SK-N-SH treated with all-trans-retinoic acid at 6 μM for 48 hours (cell line): ENCODE measurements at regions not wholly inside any gene's neighbourhood (a gene's known extent, or its start where the extent isn't known, plus 50 kb on each side); places are given as distances from the start of the nearest gene placed in this dataset.

Experiments
- ATAC-seq: fragments of 200-7000 bp; cut with Tn5 transposase; 3 replicates; pipeline ENCODE4 v1.9.1; 2020; ENCODE audit warnings: mild to moderate bottlenecking, moderate library complexity
- ARNTL ChIP-seq: fragments of 450-650 bp; formaldehyde crosslinking; IDR thresholded peaks from 2 replicates; pipeline ENCODE4 v1.5.0; 2020; ENCODE audit warnings: low read depth, mild to moderate bottlenecking, moderate library complexity, borderline replicate concordance
- BACH2 ChIP-seq: fragments of 250-450 bp; sonication (Bioruptor Pico); IDR thresholded peaks from 2 replicates; pipeline ENCODE4 v1.9.0; 2021; ENCODE audit warnings: mild to moderate bottlenecking, borderline replicate concordance
- CREB5 ChIP-seq: fragments of 250-450 bp; sonication (Bioruptor Pico); IDR thresholded peaks from 2 replicates; pipeline ENCODE4 v1.5.1; 2020; ENCODE audit warnings: low read depth, mild to moderate bottlenecking, moderate library complexity
- ESRRG ChIP-seq: fragments of 250-450 bp; sonication (Bioruptor Pico); IDR thresholded peaks from 2 replicates; pipeline ENCODE4 v1.6.1; 2021; ENCODE audit warnings: mild to moderate bottlenecking
- GLIS3 ChIP-seq: fragments of 250-450 bp; sonication (Bioruptor Pico); IDR thresholded peaks from 2 replicates; pipeline ENCODE4 v1.5.0; 2020; ENCODE audit warnings: mild to moderate bottlenecking, moderate library complexity
- ISL1 ChIP-seq: fragments of 250-450 bp; sonication (Bioruptor Pico); IDR thresholded peaks from 2 replicates; pipeline ENCODE4 v2.1.2; 2022; ENCODE audit warnings: mild to moderate bottlenecking, moderate library complexity
- PPARA ChIP-seq: fragments of 250-450 bp; sonication (Bioruptor Pico); IDR thresholded peaks from 2 replicates; pipeline ENCODE4 v1.5.0; 2020; ENCODE audit warnings: mild to moderate bottlenecking, borderline replicate concordance
- RARB ChIP-seq: fragments of 250-450 bp; sonication (Bioruptor Pico); IDR thresholded peaks from 2 replicates; pipeline ENCODE4 v1.8.0; 2021; ENCODE audit warnings: mild to moderate bottlenecking, moderate library complexity
- SNAI2 ChIP-seq: fragments of 250-450 bp; sonication (Bioruptor Pico); IDR thresholded peaks from 2 replicates; pipeline ENCODE4 v1.5.0; 2020; ENCODE audit warnings: mild to moderate bottlenecking, moderate library complexity
- TCF4 ChIP-seq: fragments of 250-450 bp; sonication (Bioruptor Pico); IDR thresholded peaks from 2 replicates; pipeline ENCODE4 v1.8.0; 2021; ENCODE audit warnings: mild to moderate bottlenecking, moderate library complexity, borderline replicate concordance
- TOX ChIP-seq: fragments of 250-450 bp; sonication (Bioruptor Pico); IDR thresholded peaks from 2 replicates; pipeline ENCODE4 v1.8.0; 2021; ENCODE audit warnings: mild to moderate bottlenecking, moderate library complexity, borderline replicate concordance
- ZC3H10 ChIP-seq: fragments of 250-450 bp; sonication (Bioruptor Pico); IDR thresholded peaks from 2 replicates; pipeline ENCODE4 v1.5.1; 2021; ENCODE audit warnings: mild to moderate bottlenecking, moderate library complexity
- ZFP3 ChIP-seq: fragments of 250-450 bp; sonication (Bioruptor Pico); IDR thresholded peaks from 2 replicates; pipeline ENCODE4 v1.5.0; 2020; ENCODE audit warnings: mild to moderate bottlenecking, moderate library complexity
- ZFP30 ChIP-seq: fragments of 450-650 bp; formaldehyde crosslinking; IDR thresholded peaks from 2 replicates; pipeline ENCODE4 v1.5.0; 2022; ENCODE audit warnings: mild to moderate bottlenecking, moderate library complexity
- ZNF565 ChIP-seq: fragments of 450-650 bp; formaldehyde crosslinking; conservative IDR thresholded peaks from 2 replicates; pipeline ENCODE4 v1.5.0; 2020; ENCODE audit warnings: low read depth, mild to moderate bottlenecking, moderate library complexity
- ZNF70 ChIP-seq: fragments of 450-650 bp; formaldehyde crosslinking; IDR thresholded peaks from 2 replicates; pipeline ENCODE4 v1.5.0; 2020; ENCODE audit warnings: mild to moderate bottlenecking, moderate library complexity
- ZNF8 ChIP-seq: fragments of 450-650 bp; formaldehyde crosslinking; IDR thresholded peaks from 2 replicates; pipeline ENCODE4 v1.5.0; 2020; ENCODE audit warnings: mild to moderate bottlenecking, moderate library complexity
- TF ChIP-seq, protein P1 (sequence below): fragments of 250-450 bp; sonication (Bioruptor Pico); IDR thresholded peaks from 2 replicates; pipeline ENCODE4 v1.5.0; 2020; ENCODE audit warnings: mild to moderate bottlenecking, moderate library complexity
- TF ChIP-seq, protein P2 (sequence below): fragments of 250-450 bp; sonication (Bioruptor Pico); IDR thresholded peaks from 2 replicates; pipeline ENCODE4 v1.8.0; 2021; ENCODE audit warnings: low read depth, mild to moderate bottlenecking, moderate library complexity, borderline replicate concordance
- TF ChIP-seq, protein P3 (sequence below): fragments of 250-450 bp; sonication (Bioruptor Pico); IDR thresholded peaks from 2 replicates; pipeline ENCODE4 v1.5.1; 2021; ENCODE audit warnings: mild to moderate bottlenecking, moderate library complexity
- TF ChIP-seq, protein P4 (sequence below): fragments of 250-450 bp; sonication (Bioruptor Pico); IDR thresholded peaks from 2 replicates; pipeline ENCODE4 v1.8.0; 2020; ENCODE audit warnings: mild to moderate bottlenecking, moderate library complexity, borderline replicate concordance

GRCh38 chr1:56297208-56297607 lies 282.2 kb downstream of the PLPP3 start:
- no peak for ATAC-seq
- TF ChIP-seq ISL1 (CRISPR knock-in tag) = no peak
- no peak for TF ChIP-seq ZNF8 (CRISPR knock-in tag)
- no peak for TF ChIP-seq CREB5 (CRISPR knock-in tag)
- no peak for TF ChIP-seq PPARA (CRISPR knock-in tag)
- TF ChIP-seq, protein P1, sequence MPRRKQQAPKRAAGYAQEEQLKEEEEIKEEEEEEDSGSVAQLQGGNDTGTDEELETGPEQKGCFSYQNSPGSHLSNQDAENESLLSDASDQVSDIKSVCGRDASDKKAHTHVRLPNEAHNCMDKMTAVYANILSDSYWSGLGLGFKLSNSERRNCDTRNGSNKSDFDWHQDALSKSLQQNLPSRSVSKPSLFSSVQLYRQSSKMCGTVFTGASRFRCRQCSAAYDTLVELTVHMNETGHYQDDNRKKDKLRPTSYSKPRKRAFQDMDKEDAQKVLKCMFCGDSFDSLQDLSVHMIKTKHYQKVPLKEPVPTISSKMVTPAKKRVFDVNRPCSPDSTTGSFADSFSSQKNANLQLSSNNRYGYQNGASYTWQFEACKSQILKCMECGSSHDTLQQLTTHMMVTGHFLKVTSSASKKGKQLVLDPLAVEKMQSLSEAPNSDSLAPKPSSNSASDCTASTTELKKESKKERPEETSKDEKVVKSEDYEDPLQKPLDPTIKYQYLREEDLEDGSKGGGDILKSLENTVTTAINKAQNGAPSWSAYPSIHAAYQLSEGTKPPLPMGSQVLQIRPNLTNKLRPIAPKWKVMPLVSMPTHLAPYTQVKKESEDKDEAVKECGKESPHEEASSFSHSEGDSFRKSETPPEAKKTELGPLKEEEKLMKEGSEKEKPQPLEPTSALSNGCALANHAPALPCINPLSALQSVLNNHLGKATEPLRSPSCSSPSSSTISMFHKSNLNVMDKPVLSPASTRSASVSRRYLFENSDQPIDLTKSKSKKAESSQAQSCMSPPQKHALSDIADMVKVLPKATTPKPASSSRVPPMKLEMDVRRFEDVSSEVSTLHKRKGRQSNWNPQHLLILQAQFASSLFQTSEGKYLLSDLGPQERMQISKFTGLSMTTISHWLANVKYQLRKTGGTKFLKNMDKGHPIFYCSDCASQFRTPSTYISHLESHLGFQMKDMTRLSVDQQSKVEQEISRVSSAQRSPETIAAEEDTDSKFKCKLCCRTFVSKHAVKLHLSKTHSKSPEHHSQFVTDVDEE (CRISPR knock-in tag) = no peak
- TF ChIP-seq, protein P2, sequence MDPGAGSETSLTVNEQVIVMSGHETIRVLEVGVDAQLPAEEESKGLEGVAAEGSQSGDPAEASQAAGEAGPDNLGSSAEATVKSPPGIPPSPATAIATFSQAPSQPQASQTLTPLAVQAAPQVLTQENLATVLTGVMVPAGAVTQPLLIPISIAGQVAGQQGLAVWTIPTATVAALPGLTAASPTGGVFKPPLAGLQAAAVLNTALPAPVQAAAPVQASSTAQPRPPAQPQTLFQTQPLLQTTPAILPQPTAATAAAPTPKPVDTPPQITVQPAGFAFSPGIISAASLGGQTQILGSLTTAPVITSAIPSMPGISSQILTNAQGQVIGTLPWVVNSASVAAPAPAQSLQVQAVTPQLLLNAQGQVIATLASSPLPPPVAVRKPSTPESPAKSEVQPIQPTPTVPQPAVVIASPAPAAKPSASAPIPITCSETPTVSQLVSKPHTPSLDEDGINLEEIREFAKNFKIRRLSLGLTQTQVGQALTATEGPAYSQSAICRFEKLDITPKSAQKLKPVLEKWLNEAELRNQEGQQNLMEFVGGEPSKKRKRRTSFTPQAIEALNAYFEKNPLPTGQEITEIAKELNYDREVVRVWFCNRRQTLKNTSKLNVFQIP (CRISPR knock-in tag) = no peak
- no peak for TF ChIP-seq ZC3H10 (CRISPR knock-in tag)
- TF ChIP-seq TCF4 (CRISPR knock-in tag) = no peak
- no peak for TF ChIP-seq RARB (CRISPR knock-in tag)
- TF ChIP-seq ARNTL (CRISPR knock-in tag) = no peak
- no peak for TF ChIP-seq BACH2
- no peak for TF ChIP-seq GLIS3 (CRISPR knock-in tag)
- TF ChIP-seq ESRRG (CRISPR knock-in tag) = no peak

DNA sequence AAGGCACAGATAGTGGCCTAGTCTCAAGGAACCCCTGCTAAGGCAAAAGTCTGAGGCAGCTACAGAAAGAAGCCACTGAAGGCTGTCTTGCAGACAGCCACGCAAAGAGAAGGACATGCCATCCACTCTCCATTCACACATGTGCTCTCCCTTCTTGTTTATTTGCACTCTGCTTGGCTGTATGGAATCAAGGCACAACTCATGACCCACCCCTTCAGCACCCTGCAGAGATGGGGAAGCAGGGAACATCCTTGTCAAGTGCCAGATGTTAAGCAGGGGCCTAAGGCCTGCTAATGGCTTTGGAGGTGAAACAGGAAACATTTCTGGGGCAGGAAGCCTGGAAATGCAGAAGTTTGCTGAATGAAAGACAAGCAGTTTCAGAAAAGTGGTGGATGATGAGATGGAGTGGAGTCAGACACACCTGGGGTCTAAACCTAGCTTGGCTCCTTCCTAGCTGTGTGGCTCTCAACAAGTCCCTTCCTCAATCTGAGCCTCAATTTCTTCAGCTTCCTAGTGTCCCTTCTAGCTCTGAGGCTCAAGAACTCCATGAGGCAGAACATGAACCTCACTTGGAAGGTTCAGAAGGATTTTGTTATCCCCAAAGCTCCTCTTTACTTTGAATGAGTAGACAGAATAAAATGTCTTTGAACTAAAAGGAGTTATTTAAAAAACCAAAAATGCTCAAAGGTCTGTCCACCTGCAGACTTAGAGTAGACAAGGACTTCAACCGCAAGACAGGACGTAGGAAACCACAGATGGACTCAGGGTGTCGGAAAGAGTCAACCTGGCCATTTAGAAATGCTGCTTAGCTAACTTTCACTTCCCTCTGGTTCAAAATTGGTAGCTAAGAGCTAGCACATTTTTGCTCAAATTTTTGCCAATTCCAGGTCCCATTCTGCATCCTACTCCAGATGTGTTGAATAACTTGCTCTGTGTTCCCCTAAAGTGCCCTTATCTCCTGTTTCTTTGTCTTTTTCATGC lies 283.1 kb downstream of the PLPP3 start:
- TF ChIP-seq RARB (CRISPR knock-in tag) = no peak
- no peak for TF ChIP-seq ESRRG (CRISPR knock-in tag)
- TF ChIP-seq ISL1 (CRISPR knock-in tag) = no peak
- TF ChIP-seq ZNF565 (CRISPR knock-in tag) = no peak
- no peak for TF ChIP-seq ZNF70
- no peak for TF ChIP-seq BACH2
- TF ChIP-seq, protein P2 (CRISPR knock-in tag) = no peak
- TF ChIP-seq ZC3H10 (CRISPR knock-in tag) = no peak
- ATAC-seq = no peak

- ATAC-seq = no peak
- TF ChIP-seq ZFP3 (CRISPR knock-in tag) (no peak), TCF4 (CRISPR knock-in tag) (no peak), ISL1 (CRISPR knock-in tag) (no peak), ARNTL (CRISPR knock-in tag) (no peak), PPARA (CRISPR knock-in tag) (no peak), SNAI2 (CRISPR knock-in tag) (no peak), ZC3H10 (CRISPR knock-in tag) (no peak), ZFP30 (CRISPR knock-in tag) (no peak), GLIS3 (CRISPR knock-in tag) (no peak), ESRRG (CRISPR knock-in tag) (no peak), TOX (CRISPR knock-in tag) (no peak)
- TF ChIP-seq, protein P2 (CRISPR knock-in tag) = no peak
- TF ChIP-seq, protein P3, sequence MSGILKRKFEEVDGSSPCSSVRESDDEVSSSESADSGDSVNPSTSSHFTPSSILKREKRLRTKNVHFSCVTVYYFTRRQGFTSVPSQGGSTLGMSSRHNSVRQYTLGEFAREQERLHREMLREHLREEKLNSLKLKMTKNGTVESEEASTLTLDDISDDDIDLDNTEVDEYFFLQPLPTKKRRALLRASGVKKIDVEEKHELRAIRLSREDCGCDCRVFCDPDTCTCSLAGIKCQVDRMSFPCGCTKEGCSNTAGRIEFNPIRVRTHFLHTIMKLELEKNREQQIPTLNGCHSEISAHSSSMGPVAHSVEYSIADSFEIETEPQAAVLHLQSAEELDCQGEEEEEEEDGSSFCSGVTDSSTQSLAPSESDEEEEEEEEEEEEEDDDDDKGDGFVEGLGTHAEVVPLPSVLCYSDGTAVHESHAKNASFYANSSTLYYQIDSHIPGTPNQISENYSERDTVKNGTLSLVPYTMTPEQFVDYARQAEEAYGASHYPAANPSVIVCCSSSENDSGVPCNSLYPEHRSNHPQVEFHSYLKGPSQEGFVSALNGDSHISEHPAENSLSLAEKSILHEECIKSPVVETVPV (CRISPR knock-in tag) = no peak
- TF ChIP-seq, protein P4, sequence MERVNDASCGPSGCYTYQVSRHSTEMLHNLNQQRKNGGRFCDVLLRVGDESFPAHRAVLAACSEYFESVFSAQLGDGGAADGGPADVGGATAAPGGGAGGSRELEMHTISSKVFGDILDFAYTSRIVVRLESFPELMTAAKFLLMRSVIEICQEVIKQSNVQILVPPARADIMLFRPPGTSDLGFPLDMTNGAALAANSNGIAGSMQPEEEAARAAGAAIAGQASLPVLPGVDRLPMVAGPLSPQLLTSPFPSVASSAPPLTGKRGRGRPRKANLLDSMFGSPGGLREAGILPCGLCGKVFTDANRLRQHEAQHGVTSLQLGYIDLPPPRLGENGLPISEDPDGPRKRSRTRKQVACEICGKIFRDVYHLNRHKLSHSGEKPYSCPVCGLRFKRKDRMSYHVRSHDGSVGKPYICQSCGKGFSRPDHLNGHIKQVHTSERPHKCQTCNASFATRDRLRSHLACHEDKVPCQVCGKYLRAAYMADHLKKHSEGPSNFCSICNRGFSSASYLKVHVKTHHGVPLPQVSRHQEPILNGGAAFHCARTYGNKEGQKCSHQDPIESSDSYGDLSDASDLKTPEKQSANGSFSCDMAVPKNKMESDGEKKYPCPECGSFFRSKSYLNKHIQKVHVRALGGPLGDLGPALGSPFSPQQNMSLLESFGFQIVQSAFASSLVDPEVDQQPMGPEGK = no peak
These were observed 287.9 kb downstream of the PLPP3 start for GRCh38 chr1:56291374-56291919.
